GM19463 (cell line): ENCODE measurements at regions not wholly inside any gene's neighbourhood (a gene's known extent, or its start where the extent isn't known, plus 50 kb on each side); places are given as distances from the start of the nearest gene placed in this dataset.

Source experiments
- ATAC-seq: cut with Tn5 transposase; IDR thresholded peaks from one replicate; pipeline ENCODE4 v1.9.1; 2021; ENCODE audit warnings: mild to moderate bottlenecking, moderate library complexity; ENCODE audit not compliant: unreplicated experiment

GRCh38 chr15:39359771-39360170 is 221.1 kb upstream of the THBS1 start:
- ATAC-seq: no peak

GRCh38 chr15:39360452-39360851 is 220.4 kb upstream of the THBS1 start:
- no peak for ATAC-seq

GRCh38 chr15:39361497-39361896 is 219.4 kb upstream of the THBS1 start:
- no peak for ATAC-seq

GRCh38 chr15:39362821-39363561 is 217.9 kb upstream of the THBS1 start:
- ATAC-seq: no peak

- ATAC-seq: no peak
Observed at GRCh38 chr15:39363761-39364586, 216.9 kb upstream of the THBS1 start.

GRCh38 chr15:39364721-39365120 is 216.2 kb upstream of the THBS1 start:
- ATAC-seq: no peak

GRCh38 chr15:39365161-39365560 is 215.7 kb upstream of the THBS1 start:
- ATAC-seq: no peak

- no peak for ATAC-seq
Observed at GRCh38 chr15:39365873-39366272, 215.0 kb upstream of the THBS1 start.

GRCh38 chr15:39367596-39367995 is 213.3 kb upstream of the THBS1 start:
- no peak for ATAC-seq

GRCh38 chr15:39369768-39370167 is 211.1 kb upstream of the THBS1 start:
- ATAC-seq: no peak

- ATAC-seq: no peak
Observed at GRCh38 chr15:39376371-39376909, 204.4 kb upstream of the THBS1 start.

- ATAC-seq: peak; percentile 87
Observed at GRCh38 chr15:39381517-39381916, 199.4 kb upstream of the THBS1 start.

- ATAC-seq: no peak
Observed at GRCh38 chr15:39388118-39388517, 192.8 kb upstream of the THBS1 start.

GRCh38 chr15:39391230-39391629 is 189.6 kb upstream of the THBS1 start:
- ATAC-seq: no peak

- no peak for ATAC-seq
Observed at GRCh38 chr15:39392469-39393047, 188.3 kb upstream of the THBS1 start.

- no peak for ATAC-seq
Observed at GRCh38 chr15:39393575-39394335, 187.1 kb upstream of the THBS1 start.

- no peak for ATAC-seq
Observed at GRCh38 chr15:39394496-39394895, 186.4 kb upstream of the THBS1 start.

- ATAC-seq: no peak
Observed at GRCh38 chr15:39396979-39397615, 183.8 kb upstream of the THBS1 start.

GRCh38 chr15:39397883-39398282 is 183.0 kb upstream of the THBS1 start:
- no peak for ATAC-seq

- no peak for ATAC-seq
Observed at GRCh38 chr15:39399600-39399999, 181.3 kb upstream of the THBS1 start.
